GM21723 (cell line): ENCODE measurements at regions not wholly inside any gene's neighbourhood (a gene's known extent, or its start where the extent isn't known, plus 50 kb on each side); places are given as distances from the start of the nearest gene placed in this dataset.

Experiments
- ATAC-seq: cut with Tn5 transposase; IDR thresholded peaks from one replicate; pipeline ENCODE4 v1.9.1; 2021; ENCODE audit warnings: mild to moderate bottlenecking, moderate library complexity; ENCODE audit not compliant: unreplicated experiment

DNA sequence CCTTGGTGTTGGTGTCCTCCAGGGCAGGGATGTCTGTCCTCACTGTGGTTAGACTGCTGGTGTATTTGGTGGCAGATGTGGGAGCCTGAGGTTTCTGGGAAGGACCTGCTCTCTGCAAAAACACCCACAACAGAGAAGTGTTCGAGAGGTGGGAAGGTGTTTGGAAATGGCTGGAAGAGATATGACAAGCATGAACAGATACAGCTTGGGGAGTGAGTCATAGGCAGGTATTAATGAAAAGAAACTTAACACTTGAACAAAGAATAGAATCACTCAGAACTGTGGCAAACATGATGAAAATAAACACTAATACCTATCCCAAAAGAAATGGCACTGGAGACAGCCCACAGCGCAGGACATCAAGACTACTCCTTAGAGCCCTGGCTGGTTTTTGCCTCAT is 192.4 kb upstream of the RORA start:
- ATAC-seq, result no peak

DNA sequence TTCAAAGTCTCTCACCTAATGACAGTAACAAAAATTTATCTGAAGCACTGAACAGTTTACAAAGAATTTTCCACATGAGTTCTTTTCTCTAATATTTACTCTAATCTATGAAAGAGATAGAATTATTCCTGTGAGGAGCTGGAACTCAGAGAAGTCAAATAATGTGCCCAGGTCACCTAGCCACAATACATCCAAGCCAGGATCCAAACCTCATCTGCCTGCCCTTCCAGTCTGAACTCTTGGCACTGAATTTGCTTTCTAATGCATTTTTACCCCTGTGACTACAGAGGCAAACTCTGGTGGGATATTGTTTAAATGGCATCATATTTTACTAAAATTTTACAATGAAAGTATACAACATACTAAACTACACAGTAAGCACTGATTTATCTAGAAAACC is 191.4 kb upstream of the RORA start:
- no peak for ATAC-seq

DNA sequence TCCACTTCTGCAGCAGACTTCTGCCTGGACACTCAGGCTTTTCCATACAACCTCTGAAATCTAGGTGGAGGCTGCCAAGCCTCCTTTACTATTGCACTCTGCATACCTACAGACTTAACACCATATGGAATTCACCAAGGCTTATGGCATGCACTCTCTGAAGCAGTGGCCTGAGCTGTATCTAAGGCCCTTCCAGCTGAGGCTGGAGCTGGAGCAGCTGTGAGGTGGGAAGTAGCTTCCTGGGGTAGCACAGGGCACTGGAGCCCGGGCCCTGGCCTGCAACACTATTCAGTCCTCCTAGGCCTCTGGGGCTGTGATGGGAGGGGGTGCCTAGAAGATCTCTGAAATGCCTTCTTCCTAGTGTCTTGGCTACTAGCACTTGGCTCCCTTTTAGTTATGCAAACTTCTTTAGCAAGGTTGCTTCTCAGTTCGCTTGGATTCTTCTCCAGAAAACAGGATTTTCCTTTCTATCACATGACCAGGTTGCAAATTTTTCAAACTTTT is 186.6 kb upstream of the RORA start:
- no peak for ATAC-seq

DNA sequence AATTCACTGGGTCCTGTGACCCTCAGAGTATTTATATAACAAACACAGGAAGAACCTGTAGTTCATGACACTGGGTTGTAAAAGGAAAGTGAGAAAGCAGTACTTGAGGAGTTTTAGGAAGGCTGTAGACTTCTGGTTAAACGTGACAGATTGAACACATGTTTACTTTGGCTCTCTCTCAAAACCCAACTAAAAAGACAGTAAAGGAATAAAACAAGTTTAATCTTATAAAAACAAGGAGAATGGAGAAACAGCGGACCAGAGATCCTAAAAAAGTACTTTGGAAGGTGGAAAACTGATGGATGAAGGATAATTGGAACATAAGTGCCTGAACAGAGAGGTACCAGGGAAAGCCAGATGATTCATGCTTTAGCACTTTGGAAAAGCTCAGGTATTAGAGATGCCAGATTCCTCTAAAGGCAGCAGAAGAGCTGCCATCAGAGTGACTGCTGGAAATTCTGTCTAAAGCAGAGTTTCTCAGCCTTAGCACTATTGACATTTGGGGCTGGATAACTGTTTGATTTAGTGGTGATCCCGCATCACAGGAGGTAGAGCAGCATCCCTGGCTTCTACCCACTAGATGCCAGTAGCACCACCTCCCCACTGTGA is 182.9 kb upstream of the RORA start:
- ATAC-seq, result no peak

DNA sequence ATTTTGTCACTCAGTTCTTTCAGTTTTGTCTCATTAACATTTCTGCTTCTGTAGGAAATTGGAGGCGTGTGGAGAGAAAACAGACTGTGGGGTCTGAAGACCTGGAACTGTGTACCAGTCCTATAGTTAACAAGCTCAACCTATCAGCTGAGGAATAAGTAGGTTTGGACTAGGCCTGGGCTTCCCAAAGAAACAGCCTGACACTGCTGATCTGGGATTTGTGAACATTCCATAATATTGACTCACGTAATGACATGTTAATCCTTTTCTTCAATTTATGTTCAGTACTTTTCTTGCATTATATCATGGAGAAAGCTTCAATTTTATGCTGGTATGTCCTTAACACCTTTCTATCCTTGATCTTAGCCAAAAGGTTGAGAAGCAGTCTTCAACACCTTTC is 181.6 kb upstream of the RORA start:
- no peak for ATAC-seq

DNA sequence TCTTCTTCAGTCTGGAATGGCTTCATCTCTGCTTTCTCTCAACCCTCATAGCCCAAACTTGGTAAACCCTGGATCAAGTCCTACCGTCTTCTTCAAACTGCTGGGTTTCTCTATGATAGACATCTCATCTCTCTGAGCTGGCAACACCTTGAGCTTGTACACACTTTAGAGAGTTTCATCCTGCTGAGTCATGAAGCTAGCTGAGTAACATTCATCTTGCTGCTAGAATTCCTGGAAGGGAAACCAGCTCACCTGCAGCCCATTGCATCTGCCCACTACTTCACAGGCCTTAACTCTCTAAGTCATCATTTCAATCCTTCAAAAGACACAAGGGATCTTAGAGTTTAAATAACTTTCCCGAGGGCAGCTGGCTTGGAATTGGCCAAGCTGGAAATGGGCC is 175.5 kb upstream of the RORA start:
- ATAC-seq, result no peak

DNA sequence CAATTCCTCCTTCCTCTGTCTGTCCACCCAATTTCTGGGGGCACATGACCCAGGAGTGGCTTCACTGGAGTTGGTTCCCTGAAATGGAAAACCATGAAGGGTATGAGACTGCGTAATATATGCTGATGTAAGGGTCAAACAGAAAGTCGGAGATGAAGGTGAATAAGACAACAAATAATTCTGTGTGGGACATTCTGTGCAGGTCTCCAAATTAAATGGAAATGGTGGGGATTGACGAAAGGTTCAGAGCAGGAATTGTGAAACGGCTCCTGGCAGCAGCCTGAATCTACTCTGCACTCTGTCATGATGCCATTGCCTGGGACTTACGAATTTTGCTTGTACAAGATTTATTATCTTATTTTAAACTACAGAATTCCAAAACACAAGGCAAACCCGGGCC is 174.8 kb upstream of the RORA start:
- ATAC-seq, result no peak

DNA sequence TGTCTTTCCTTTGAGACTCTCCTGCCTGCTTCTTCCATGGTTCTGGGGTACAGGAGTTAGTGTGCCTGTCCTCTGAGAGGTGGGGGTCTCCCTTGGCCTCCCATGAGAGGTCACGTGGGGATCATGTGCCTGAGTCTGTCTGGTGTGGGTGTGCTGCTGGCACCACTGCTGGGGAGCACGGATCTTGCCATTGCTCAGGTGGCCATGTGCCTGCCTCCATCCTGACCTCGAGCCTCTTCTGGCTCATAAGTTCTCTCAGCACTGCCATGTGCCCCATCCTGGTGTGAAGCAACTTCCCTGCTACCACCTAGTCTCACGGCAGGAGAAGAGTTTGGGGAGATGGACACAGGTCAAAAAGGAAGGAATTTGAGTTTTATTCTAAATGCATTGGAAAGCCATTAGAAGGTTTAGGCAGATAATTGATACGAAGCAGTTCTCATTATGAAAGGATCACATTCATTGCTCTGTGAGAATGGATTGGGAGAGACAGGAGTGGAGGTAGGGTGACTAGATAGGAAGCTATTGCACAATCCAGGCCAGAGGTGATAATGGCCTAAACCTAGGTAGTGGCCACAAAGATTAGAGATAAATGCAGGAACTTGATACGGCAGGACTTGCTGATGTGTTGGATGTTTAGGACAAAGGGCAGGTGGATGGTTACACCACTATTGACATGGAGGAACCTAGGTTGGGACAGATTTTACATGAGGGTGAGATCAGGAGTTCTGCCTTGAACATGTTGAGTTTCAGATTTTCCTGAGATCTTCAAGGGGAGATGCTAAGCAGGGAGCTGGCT is 173.0 kb upstream of the RORA start:
- ATAC-seq, result no peak

DNA sequence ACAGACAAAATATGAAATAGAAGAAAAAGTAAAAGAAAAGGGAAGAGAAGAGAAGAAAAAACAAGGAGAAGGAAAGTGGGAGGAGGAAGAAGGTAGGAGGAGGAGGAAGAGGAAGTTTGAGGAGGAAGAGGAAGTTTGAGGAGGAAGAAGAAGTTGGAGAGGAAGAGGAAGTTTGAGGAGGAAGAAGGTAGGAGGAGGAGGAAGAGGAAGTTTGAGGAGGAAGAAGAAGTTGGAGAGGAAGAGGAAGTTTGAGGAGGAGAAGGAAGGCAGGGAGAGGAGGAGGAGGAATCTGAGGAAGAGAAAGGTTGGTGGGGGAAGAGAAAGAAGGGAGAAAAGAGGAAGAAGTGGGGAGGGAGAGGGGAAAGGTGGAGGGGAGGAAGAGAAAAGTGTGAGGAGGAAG is 169.2 kb upstream of the RORA start:
- no peak for ATAC-seq

DNA sequence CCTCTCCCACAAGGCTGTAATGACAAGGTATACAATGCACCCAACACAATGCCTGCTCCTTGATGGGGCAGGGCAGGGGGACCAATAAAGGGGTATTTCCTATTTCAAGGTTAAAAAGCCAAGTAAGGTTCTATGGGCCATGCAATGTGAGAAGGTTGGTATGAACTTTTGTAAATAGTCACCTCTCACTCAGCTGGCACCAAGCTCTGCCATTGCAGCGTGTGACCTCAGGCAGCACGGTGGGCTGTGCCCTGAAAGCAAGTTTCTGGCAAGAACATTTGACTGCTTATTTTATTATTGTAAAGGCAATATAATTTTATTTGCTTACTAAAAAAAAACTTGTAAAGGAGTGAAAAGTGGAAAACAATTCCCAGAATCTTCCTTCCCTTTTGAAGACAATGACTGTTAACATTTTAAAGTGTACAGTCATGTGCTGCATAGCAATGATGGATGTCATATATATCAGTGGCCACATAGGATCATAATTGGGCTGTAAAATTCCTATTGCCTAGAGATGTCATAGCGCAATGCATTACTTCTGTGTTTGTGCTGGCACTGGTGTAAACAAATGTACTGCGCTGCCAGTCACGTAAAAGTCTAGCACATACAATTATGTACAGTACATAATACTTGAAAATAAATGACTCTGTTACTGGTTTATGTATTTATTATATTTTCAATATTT is 167.3 kb upstream of the RORA start:
- no peak for ATAC-seq

DNA sequence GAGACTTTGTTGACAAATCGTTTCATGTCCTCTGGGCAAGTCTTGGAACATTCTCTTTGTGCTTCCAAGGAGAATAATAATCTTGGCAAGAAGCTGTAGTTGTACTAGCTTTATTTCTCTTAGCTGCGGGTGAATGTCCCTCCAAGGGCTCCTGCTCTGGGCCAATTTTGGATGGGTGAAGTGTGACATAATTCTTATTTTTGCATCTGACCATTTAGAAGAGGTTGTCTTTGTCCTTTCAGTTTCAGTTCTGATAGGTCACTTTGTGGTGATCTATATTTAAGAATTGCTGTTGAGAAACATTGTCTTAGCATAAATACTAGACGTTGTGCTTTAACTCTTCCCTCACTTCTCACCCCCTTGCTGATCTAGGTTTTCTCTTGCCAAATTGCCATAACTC is 164.8 kb upstream of the RORA start:
- no peak for ATAC-seq

DNA sequence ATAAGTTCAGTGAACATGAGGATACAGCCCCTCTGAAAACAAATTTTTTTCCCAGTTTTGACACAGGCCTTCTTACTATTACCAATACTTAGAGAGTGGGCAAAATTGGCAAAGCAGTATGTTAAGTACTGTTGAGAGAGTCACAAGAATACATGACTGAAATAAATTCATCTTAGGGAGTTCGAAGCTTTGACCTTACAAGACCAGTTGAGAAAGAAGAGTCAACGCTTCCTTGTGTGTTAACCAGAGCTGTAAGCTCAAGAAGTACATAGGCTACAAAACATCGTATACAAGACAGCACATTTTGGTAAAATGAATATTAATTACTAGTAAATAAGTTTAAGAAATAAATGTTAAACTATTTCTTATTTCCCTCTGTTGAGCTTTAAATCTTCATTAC is 164.4 kb upstream of the RORA start:
- ATAC-seq, result no peak

DNA sequence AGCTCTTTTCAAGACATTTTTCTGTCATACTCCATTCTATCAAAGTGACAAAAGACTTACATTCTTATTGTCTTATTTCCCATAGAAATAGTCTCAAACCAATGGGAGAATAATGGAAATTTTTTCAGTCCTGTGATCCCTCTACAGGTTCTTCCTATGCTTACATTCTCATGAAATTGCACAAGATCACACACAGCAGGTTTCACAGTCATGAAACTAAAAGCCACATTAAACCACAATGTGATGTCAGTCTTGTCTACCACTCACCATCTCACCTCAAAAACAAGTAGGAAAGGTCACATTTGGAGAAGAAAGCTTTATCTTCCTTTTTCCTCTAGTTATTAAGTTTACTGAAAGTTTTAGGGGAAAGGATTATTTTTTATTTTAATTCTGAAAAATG is 161.0 kb upstream of the RORA start:
- no peak for ATAC-seq

DNA sequence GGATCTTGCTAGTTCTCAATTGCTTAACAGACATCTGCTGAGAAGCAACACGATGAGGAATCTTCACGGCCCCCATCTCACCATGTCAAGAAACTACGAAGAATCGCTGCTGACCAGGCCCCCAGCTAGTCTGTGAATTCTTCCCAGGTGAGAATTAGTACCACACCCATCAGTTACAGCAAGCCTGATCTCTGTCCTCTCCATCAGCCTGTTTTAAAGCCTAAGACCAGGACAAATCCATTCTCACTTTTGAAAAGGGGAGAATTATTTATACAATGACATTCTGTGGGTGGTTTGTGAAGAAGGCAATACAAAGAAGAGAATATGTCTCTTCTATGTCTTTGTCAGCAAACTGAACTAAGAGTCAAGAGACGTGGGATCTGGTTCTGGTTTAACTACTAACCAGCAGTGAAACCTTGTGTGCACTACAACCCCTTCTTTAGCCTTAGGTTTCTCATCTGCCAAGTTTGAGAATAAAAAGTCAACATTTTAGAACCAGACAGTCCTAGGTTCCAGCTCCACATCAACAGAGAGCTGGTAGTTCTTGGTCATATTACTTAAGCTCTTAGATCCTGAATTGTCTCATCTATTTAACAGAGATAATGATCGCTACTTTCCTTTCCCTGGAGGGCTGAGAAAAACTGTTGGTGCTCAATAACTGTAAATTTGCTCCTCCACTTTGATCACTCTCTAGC is 160.4 kb upstream of the RORA start:
- no peak for ATAC-seq

DNA sequence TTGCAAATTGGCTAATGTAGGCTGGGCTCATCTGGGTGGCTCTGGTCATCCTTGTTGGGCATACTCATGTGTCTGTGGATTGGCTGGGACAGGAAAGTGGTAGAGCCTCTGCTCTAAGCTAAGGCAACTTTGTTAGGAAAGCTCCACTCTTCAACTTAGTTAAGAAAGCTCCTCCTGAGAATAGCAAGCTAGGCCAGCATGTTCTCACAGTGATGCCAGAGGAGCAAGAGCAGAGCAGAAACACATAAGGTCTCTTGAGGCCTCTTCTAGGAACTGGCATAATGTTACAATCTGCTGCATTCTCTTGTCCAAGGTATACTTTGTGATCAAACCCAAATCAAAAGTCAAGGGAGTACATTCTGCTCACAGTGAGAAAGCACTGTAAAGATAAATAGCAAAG is 158.6 kb upstream of the RORA start:
- ATAC-seq, result no peak

DNA sequence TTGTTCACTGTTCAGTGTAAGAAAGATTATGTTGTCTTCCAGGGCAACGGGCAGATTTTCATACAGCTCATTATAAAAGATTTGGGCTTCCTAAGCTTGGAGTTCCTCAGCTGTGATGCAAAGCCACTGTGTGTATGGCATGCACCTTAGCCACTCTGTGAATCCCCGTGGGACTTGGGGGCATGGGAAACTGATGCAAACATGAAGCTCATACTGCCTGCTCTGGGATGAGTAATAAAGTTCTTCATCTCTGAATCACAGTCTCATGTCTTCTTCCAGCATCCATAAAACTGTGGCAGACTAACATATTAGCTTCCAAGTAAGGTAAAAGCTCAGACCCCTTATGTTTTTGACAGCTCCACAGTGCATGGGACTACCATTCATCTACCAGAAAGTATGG is 154.3 kb upstream of the RORA start:
- ATAC-seq, result no peak

DNA sequence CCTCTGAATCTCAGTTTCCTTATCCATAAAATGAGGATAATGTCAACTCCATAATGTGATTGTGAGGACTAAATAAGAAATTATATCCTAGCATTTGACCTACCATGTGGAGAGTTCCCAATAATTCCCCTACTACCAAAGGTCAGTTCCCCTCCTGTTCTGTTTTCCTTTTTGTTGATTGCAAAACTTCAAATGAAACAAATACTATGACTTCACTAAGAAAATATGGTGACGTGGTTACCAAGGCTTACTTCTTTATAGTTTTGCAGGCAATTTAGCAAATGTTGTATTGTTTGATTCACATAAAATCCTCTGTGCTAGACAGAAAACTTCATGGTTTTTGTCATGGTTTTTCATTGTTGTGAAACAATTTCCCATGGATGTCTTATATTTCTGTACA is 153.8 kb upstream of the RORA start:
- no peak for ATAC-seq

DNA sequence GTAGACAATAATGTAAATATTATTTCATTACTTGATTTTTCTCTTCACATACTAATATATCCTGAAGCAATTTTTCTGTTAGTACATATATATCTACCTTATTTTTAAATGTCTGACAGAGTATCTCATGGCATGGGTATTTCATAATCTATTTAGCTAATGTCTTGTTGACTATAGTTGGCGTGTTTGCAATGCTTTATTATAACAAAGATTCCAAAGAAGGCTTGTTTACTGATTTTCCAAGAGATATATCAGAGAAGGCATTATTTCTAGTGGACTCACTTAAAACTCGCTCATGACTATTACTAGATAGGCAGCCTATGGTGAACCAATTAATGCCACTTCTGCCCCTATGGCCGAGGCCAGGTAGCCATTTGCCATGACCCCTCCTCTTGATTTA is 152.4 kb upstream of the RORA start:
- no peak for ATAC-seq

DNA sequence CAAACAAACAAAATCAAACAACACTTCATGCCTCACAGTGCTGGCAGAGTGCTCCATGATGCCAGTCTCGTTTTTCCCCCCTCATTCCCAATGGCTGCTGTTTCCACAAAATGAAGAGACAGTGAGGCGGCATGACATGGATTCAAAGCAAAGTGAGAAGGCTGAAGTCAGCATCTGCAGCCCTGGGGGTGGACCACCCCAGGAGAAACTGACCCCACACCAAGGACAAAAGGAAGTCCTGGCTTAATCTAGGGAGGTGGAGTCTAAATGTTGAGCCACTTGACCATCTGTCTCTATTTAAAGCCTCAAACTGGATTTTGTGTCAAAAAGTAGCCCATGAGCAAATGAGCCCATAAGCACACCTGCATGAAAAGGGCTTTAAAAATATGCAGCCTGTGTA is 151.2 kb upstream of the RORA start:
- ATAC-seq, result no peak

DNA sequence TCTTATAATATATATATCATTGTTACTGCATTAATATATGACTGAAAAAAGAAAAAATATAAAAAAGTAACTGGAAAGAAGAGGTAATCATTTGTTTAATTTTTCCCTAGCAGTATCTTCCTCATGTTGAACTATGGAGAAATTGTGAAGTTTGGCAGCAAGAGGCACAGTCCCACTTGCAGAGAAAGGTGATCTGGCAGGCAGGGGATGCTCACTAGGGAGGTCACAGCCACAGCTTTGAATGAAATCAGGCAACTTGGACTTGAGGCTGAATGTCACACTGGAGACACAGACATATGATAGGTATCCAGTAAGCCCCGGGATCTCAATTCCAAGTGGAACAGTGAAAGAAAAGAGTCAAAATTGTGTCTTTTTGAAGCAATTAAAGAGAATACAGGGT is 149.9 kb upstream of the RORA start:
- no peak for ATAC-seq

DNA sequence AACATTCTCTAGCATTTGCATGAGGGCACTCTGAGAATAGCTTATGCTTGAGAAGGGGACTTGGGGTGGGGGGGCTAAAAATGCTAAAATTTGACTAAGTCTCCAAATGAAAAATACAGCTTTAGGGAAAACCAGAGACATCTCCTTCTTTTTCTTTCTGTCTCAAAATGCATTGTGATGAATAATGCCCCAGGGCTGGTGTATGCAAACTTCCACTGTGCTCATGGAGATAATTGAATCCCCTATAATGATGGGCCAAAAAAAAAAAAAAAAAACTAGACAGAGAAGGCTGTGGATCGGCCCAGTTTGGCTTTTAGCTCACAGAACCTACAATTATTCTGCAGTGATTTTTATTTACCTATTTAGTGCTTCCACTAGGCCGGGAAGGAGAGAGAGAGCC is 147.9 kb upstream of the RORA start:
- no peak for ATAC-seq

DNA sequence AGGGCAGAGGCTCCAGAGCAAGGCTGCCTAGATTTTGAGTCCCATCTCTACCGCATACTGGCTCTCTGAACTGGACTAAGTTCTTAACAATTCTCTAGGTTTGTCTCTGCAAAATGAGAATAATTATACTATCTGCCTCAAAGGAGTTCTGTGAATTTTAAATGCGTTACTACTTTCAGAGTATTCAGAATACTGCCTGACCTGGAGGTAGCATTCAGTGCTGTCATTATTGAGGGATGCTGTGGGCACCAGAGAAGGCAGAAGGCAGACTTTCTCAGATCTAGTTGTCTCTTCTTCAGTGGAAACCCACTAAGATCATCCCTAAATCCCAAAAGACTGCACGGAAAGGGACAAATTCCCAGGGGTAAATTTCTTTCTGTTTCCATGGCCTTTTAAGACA is 147.4 kb upstream of the RORA start:
- no peak for ATAC-seq
